HCT116 (cell line): ENCODE measurements at regions not wholly inside any gene's neighbourhood (a gene's known extent, or its start where the extent isn't known, plus 50 kb on each side); places are given as distances from the start of the nearest gene placed in this dataset.

Experiments used
- CTCF ChIP-seq, 3 experiments: fragments of 200-600 bp in 1 of 3; sonication (generic) in 1 of 3; IDR thresholded peaks in 2 of 3; conservative IDR thresholded peaks in 1 of 3; 2 replicates each; pipeline ENCODE4 v1.5.1; 2012 to 2017; ENCODE audit warnings: low read depth in 2 of 3, low read length in 2 of 3, antibody characterized with exemption in 1 of 3, borderline replicate concordance in 1 of 3, control low read depth in 1 of 3, mild to moderate bottlenecking in 1 of 3, mixed read lengths in 1 of 3, mixed run types in 1 of 3, moderate library complexity in 1 of 3; ENCODE audit not compliant: insufficient read depth in 1 of 3
- EZH2 ChIP-seq: fragments of 200-600 bp; sonication (generic); IDR thresholded peaks from 2 replicates; pipeline ENCODE4 v1.6.1; 2017; ENCODE audit warnings: antibody characterized with exemption, mixed run types
- TF ChIP-seq, protein P1 (sequence below): IDR thresholded peaks from 2 replicates; pipeline ENCODE4 v1.6.1; 2012

DNA sequence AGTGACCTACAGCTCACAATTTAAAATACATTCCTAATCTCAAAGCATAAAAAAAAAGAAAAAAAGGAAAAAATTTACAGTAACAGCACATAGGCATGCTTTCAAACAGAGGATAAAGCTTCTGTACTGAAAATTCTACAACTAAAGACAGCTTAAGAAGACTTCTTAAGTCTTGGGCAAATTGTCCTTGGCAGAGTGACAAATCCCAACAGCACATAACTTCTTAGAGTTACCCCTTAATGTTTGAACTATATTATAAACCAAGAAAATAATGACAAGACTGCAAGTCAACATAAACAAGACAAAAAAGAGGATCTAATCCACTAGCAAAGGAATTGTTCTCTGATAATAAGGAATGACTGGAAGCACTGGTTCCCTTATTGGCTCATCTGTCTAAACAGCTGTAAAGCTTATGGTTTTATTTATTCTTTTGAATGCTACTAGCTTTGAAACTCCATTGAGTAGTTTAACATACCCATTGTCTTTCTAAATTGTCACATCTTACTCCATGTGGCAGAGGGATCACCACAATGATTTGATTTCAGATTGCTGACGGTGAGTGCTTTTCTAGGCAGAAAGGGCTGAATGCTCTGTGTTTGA lies 1576.8 kb upstream of the GOT2 start:
- TF ChIP-seq CTCF (IDR thresholded peaks at IDR 0.05 in 2 of 3, conservative IDR thresholded peaks at IDR 0.05 in 1 of 3; ENCODE audit: borderline replicate concordance in 1 of 3, insufficient read depth in 1 of 3, low read depth in 2 of 3, low read length in 2 of 3): no peak
- no peak for TF ChIP-seq EZH2
- TF ChIP-seq, protein P1, sequence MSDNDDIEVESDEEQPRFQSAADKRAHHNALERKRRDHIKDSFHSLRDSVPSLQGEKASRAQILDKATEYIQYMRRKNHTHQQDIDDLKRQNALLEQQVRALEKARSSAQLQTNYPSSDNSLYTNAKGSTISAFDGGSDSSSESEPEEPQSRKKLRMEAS: no peak
